ENCODE measurements at regions not wholly inside any gene's neighbourhood (a gene's known extent, or its start where the extent isn't known, plus 50 kb on each side); places are given as distances from the start of the nearest gene placed in this dataset.

GRCh38 chr2:82055846-82056245 is 1751.3 kb upstream of the LRRTM1 start:
- FAIRE-seq (no peak), ATAC-seq (no peak), DNase-seq (ENCODE audit: low read depth in 1 of 2, low spot score in 1 of 2) (no peak)
- Histone ChIP-seq H3K4me1 (no peaks in the 10 kb centered on the region), H3K4me3 (no peak overlapping the region), H3K27ac (no peak overlapping the region), H3K4me2 (no peak overlapping the region), H3K9me3 (peaks cover 3% of the 10 kb centered on the region; the same call in 1 of the 3 replicates)
- CTCF ChIA-PET, result no interaction called here
- POLR2A ChIA-PET, result no interaction called here
- TF ChIP-seq ELK1 (IDR thresholded peaks at IDR 0.05; ENCODE audit: low read depth, low read length) (no peak), HEYL (CRISPR knock-in tag; IDR thresholded peaks at IDR 0.05) (no peak), ZSCAN20 (CRISPR knock-in tag; IDR thresholded peaks at IDR 0.05) (no peak), GATA3 (IDR thresholded peaks at IDR 0.05; ENCODE audit: borderline replicate concordance) (no peak), MAX (IDR thresholded peaks at IDR 0.05) (no peak)
- TF ChIP-seq, protein P1, sequence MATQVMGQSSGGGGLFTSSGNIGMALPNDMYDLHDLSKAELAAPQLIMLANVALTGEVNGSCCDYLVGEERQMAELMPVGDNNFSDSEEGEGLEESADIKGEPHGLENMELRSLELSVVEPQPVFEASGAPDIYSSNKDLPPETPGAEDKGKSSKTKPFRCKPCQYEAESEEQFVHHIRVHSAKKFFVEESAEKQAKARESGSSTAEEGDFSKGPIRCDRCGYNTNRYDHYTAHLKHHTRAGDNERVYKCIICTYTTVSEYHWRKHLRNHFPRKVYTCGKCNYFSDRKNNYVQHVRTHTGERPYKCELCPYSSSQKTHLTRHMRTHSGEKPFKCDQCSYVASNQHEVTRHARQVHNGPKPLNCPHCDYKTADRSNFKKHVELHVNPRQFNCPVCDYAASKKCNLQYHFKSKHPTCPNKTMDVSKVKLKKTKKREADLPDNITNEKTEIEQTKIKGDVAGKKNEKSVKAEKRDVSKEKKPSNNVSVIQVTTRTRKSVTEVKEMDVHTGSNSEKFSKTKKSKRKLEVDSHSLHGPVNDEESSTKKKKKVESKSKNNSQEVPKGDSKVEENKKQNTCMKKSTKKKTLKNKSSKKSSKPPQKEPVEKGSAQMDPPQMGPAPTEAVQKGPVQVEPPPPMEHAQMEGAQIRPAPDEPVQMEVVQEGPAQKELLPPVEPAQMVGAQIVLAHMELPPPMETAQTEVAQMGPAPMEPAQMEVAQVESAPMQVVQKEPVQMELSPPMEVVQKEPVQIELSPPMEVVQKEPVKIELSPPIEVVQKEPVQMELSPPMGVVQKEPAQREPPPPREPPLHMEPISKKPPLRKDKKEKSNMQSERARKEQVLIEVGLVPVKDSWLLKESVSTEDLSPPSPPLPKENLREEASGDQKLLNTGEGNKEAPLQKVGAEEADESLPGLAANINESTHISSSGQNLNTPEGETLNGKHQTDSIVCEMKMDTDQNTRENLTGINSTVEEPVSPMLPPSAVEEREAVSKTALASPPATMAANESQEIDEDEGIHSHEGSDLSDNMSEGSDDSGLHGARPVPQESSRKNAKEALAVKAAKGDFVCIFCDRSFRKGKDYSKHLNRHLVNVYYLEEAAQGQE (IDR thresholded peaks at IDR 0.05), result no peak
- 0% methylated on average over 4 of the region's 4 CpGs for WGBS (ENCODE audit: missing lambda C conversion rate)

- no peak for FAIRE-seq
- no peak overlapping the region for H3K4me2 ChIP-seq
- H3K27ac ChIP-seq, result no peak overlapping the region
- ATAC-seq, result no peak
- WGBS (ENCODE audit: missing lambda C conversion rate), result 0% methylated on average over 2 of the region's 2 CpGs
- no peak for DNase-seq (ENCODE audit: low read depth in 1 of 2, low spot score in 1 of 2)
- ChIA-PET CTCF (no interaction called here), POLR2A (no interaction called here)
- H3K4me3 ChIP-seq, result no peak overlapping the region
- TF ChIP-seq ZSCAN20 (CRISPR knock-in tag; IDR thresholded peaks at IDR 0.05), result no peak
- TF ChIP-seq ZC3H11A (IDR thresholded peaks at IDR 0.05), result no peak
- TF ChIP-seq TP53 (CRISPR knock-in tag; IDR thresholded peaks at IDR 0.05), result no peak
- no peak for TF ChIP-seq PHF8 (IDR thresholded peaks at IDR 0.05; ENCODE audit: borderline replicate concordance, low read depth)
- TF ChIP-seq RNF2 (IDR thresholded peaks at IDR 0.05; ENCODE audit: borderline replicate concordance, low read depth), result no peak
- TF ChIP-seq CBX2 (IDR thresholded peaks at IDR 0.05; ENCODE audit: borderline replicate concordance, low read depth), result no peak
- no peak for TF ChIP-seq SREBF2 (IDR thresholded peaks at IDR 0.05)
- TF ChIP-seq, protein P2, sequence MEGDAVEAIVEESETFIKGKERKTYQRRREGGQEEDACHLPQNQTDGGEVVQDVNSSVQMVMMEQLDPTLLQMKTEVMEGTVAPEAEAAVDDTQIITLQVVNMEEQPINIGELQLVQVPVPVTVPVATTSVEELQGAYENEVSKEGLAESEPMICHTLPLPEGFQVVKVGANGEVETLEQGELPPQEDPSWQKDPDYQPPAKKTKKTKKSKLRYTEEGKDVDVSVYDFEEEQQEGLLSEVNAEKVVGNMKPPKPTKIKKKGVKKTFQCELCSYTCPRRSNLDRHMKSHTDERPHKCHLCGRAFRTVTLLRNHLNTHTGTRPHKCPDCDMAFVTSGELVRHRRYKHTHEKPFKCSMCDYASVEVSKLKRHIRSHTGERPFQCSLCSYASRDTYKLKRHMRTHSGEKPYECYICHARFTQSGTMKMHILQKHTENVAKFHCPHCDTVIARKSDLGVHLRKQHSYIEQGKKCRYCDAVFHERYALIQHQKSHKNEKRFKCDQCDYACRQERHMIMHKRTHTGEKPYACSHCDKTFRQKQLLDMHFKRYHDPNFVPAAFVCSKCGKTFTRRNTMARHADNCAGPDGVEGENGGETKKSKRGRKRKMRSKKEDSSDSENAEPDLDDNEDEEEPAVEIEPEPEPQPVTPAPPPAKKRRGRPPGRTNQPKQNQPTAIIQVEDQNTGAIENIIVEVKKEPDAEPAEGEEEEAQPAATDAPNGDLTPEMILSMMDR (IDR thresholded peaks at IDR 0.05), result no peak
- TF ChIP-seq, protein P1 (IDR thresholded peaks at IDR 0.05), result no peak
- TF ChIP-seq, protein P3, sequence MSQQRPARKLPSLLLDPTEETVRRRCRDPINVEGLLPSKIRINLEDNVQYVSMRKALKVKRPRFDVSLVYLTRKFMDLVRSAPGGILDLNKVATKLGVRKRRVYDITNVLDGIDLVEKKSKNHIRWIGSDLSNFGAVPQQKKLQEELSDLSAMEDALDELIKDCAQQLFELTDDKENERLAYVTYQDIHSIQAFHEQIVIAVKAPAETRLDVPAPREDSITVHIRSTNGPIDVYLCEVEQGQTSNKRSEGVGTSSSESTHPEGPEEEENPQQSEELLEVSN (IDR thresholded peaks at IDR 0.05; ENCODE audit: borderline replicate concordance, low read depth), result no peak
- no peaks in the 10 kb centered on the region for H3K4me1 ChIP-seq
- H3K9me3 ChIP-seq, result peaks cover 23% of the 10 kb centered on the region; the same call in 2 of the 3 replicates
Measured at GRCh38 chr2:82043867-82044266, 1739.3 kb upstream of the LRRTM1 start.
